Astrocyte of the spinal cord (primary cell): ENCODE measurements at regions not wholly inside any gene's neighbourhood (a gene's known extent, or its start where the extent isn't known, plus 50 kb on each side); places are given as distances from the start of the nearest gene placed in this dataset.

Experiments
- DNase-seq: peaks from one replicate; pipeline ENCODE4 v3.0.0; 2011; ENCODE audit warnings: low read depth, low spot score
- H3K4me3 ChIP-seq: 2 replicates; pipeline ENCODE4 v1.5.1; 2011; ENCODE audit warnings: low read depth, mild to moderate bottlenecking, low read length, moderate library complexity
- CTCF ChIP-seq: IDR thresholded peaks from 2 replicates; pipeline ENCODE4 v1.5.1; 2012; ENCODE audit warnings: low read depth, mild to moderate bottlenecking, low read length, inconsistent platforms
- in situ Hi-C: cut with HindIII; loops from 2 replicates; pipeline ENCODE4 v1.10.0; 2017; ENCODE audit warnings: low sequenced_read_pairs

DNA sequence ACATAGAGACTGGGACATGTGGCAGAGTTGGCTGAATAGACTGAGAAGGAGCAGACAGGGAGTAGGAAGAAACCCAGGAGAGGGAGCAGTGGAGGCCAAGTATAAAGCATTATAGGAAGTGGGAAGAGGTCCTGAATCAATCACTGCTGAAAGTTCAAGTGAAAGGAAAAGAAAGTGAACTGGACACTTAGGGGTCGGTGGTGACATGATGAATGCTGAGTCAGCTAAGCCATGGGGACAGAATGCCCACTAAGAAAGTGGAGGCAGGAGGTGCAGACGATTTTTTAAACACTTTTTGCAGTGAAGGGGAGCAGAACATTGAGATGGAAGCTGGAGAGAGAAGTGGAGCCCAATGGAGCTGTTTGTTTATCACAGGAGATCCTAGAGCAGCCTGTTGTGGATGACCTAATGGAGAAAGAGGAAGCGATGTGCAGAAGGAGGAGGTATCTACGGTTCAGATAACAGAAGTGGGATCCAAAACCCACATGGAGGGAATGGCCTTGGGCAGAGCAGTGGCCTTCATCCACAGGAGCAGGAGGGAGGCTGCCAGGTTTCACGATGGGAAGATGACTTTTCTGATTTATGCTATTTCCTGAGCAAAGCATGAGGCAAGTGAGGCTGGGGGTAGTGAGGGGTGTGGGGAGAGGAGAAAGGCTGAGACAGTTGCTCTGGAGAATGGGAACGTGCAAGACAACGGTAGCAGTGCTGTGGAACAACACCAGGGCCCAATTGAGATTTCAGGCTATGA, 208.2 kb downstream of the RPLP1 start:
- in situ Hi-C loops: no loop called here
- no peak for TF ChIP-seq CTCF
- no peak for DNase-seq
- H3K4me3 ChIP-seq: no peak overlapping the region

- TF ChIP-seq CTCF: no peak
- DNase-seq: no peak
- H3K4me3 ChIP-seq: no peak overlapping the region
- in situ Hi-C loops: no loop called here
Measured at GRCh38 chr15:69661446-69661845, 208.8 kb downstream of the RPLP1 start.

DNA sequence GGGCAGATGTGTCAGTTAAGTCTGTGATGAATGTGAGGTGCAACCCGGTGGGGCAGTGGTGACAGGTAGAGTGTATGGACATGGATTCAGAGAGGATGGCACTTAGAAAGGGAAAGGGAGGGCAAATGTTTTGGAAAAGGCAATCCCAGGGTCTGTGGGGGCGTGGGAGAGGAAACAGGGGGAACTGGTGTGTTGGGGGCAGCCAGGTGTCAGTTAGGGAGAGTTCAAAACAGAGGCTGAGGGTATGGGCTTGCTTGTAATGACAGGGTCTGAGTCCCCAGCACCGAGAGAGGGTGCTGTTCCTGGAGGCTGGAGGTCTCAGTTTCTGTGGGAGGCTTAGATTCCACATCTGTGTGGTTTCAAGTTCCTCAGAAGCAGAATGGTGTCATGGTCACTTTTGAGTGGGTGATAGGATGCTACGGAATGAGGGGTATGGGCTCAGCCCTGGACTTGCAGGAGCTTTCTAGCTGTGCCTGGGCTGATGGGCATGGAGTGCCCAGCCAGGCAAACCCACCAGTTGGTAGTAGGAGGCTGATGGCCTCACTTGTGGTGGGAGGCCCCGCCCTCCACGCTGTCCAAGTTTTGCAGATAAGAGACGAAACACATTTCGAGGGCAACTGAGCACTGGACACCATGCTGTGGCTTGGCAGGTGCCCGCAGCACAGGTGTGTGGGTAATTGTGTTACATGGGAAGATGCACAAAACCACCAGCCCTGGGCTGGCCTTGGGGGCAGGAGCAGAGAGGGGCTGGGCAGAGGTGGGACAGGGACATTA, 209.4 kb downstream of the RPLP1 start:
- no peak for DNase-seq
- in situ Hi-C loops: no loop called here
- no peak overlapping the region for H3K4me3 ChIP-seq
- TF ChIP-seq CTCF: no peak

DNA sequence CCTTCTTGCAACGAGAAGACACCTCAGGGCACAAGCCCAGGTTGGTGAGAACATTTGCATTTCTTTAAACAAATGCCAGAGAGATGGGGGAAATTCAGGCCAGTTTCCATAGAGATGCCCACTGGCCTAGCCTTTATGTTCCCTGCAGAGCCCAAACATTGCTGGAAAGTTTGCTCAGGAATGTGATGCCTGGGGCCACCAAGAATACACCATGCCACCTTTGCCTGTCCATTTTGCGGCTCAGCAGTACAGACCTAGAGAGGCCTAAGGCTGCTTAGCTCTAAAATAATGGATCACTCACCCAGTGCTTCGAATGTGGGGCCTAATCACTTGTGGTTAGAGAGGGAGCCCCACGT, 210.0 kb downstream of the RPLP1 start:
- no peak for TF ChIP-seq CTCF
- in situ Hi-C loops: no loop called here
- no peak for DNase-seq
- H3K4me3 ChIP-seq: no peak overlapping the region

DNA sequence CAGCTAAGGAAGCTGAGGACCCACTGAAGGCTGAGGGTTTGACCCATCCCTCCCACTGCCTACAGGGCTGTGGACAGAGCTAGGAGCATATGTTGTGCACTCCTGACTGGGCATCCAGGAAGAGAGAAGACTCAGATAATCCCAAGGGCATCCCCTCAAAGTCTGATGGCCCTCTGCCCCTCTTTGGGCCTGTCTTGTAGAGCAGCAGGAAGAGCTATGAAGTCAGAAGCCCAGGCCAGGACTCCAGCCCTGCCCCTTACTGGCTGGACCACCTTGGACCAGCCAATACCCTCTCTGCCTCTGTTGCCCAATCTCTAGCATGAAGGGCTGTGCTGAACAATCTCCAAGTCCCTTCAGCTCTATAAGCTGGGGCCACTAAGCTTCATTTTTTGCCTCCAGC, 210.8 kb downstream of the RPLP1 start:
- no peak overlapping the region for H3K4me3 ChIP-seq
- in situ Hi-C loops: no loop called here
- DNase-seq: no peak
- TF ChIP-seq CTCF: no peak

DNA sequence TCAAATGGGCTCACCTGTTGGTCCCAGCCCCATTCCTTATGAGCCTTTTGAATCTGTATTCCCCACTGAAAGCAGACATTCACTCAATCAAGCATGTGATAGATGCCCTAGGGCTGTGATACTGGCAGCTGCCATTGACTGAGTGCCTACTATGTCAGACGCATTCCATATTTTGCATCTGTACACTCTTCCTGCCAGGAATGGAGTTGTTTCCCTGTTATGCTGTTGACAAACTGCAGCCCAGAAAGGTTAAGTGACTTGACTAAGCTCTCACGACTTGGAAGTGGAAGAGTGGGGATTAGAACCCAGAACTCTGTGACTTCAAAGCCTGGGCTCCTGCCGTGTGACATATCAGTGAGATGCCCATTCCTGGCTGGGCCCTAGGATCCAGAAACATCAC, 211.4 kb downstream of the RPLP1 start:
- in situ Hi-C loops: no loop called here
- no peak for TF ChIP-seq CTCF
- no peak overlapping the region for H3K4me3 ChIP-seq
- no peak for DNase-seq
